ENCODE measurements at regions not wholly inside any gene's neighbourhood (a gene's known extent, or its start where the extent isn't known, plus 50 kb on each side); places are given as distances from the start of the nearest gene placed in this dataset.

DNA sequence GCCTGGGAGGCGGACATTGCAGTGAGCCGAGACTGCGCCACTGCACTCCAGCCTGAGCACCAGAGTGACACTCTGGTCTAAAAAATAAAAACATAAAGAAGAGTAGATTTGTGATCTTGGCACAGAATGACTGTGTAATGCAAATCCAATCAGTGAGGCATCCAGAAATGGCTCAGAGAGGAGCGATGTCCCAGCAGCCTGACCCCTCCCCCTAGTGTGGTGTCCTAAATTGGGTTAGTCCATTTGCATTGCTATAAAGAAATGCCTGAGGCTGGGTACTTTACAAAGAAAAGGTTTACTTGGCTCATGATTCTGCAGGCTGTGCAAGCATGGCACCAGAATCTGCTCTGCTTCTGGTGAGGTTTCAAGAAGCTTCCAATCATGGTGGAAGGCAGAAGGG lies 59.1 kb upstream of the ZNF30 start:
- no peak for TF ChIP-seq POLR2A (IDR thresholded peaks at IDR 0.05)
- TF ChIP-seq, protein P1, sequence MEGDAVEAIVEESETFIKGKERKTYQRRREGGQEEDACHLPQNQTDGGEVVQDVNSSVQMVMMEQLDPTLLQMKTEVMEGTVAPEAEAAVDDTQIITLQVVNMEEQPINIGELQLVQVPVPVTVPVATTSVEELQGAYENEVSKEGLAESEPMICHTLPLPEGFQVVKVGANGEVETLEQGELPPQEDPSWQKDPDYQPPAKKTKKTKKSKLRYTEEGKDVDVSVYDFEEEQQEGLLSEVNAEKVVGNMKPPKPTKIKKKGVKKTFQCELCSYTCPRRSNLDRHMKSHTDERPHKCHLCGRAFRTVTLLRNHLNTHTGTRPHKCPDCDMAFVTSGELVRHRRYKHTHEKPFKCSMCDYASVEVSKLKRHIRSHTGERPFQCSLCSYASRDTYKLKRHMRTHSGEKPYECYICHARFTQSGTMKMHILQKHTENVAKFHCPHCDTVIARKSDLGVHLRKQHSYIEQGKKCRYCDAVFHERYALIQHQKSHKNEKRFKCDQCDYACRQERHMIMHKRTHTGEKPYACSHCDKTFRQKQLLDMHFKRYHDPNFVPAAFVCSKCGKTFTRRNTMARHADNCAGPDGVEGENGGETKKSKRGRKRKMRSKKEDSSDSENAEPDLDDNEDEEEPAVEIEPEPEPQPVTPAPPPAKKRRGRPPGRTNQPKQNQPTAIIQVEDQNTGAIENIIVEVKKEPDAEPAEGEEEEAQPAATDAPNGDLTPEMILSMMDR (IDR thresholded peaks at IDR 0.05): no peak
